ENCODE measurements at regions not wholly inside any gene's neighbourhood (a gene's known extent, or its start where the extent isn't known, plus 50 kb on each side); places are given as distances from the start of the nearest gene placed in this dataset.

- Histone ChIP-seq H3K36me3 (ENCODE audit: control insufficient read depth, insufficient read depth, low read length) (no peaks in the 10 kb centered on the region), H3K27me3 (ENCODE audit: control insufficient read depth, insufficient read depth, low read length) (no peaks in the 10 kb centered on the region), H3K4me3 (ENCODE audit: low read depth, low read length) (no peak overlapping the region)
- no peak for TF ChIP-seq CTCF (IDR thresholded peaks at IDR 0.05; ENCODE audit: insufficient read depth, low read length, severe bottlenecking)
- no peak for FAIRE-seq
- no peak for DNase-seq (ENCODE audit: low read depth)
These were observed 208.7 kb downstream of the SOX4 start for GRCh38 chr6:21802175-21802822.

GRCh38 chr6:21804941-21805610, 211.5 kb downstream of the SOX4 start:
- no peaks in the 10 kb centered on the region for H3K36me3 ChIP-seq (ENCODE audit: control insufficient read depth, insufficient read depth, low read length)
- H3K4me3 ChIP-seq (ENCODE audit: low read depth, low read length): no peak overlapping the region
- FAIRE-seq (no peak), DNase-seq (ENCODE audit: low read depth) (no peak)
- H3K27me3 ChIP-seq (ENCODE audit: control insufficient read depth, insufficient read depth, low read length): no peaks in the 10 kb centered on the region
- TF ChIP-seq CTCF (IDR thresholded peaks at IDR 0.05; ENCODE audit: insufficient read depth, low read length, severe bottlenecking): no peak

GRCh38 chr6:21807299-21808044, 213.9 kb downstream of the SOX4 start:
- H3K4me3 ChIP-seq (ENCODE audit: low read depth, low read length): no peak overlapping the region
- no peaks in the 10 kb centered on the region for H3K36me3 ChIP-seq (ENCODE audit: control insufficient read depth, insufficient read depth, low read length)
- no peak for TF ChIP-seq CTCF (IDR thresholded peaks at IDR 0.05; ENCODE audit: insufficient read depth, low read length, severe bottlenecking)
- no peak for FAIRE-seq
- DNase-seq (ENCODE audit: low read depth): no peak
- no peaks in the 10 kb centered on the region for H3K27me3 ChIP-seq (ENCODE audit: control insufficient read depth, insufficient read depth, low read length)

GRCh38 chr6:21808045-21808470, 214.5 kb downstream of the SOX4 start:
- DNase-seq (ENCODE audit: low read depth) (peak; percentile 43), FAIRE-seq (no peak)
- Histone ChIP-seq H3K27me3 (ENCODE audit: control insufficient read depth, insufficient read depth, low read length) (no peaks in the 10 kb centered on the region), H3K36me3 (ENCODE audit: control insufficient read depth, insufficient read depth, low read length) (no peaks in the 10 kb centered on the region), H3K4me3 (ENCODE audit: low read depth, low read length) (no peak overlapping the region)
- TF ChIP-seq CTCF (IDR thresholded peaks at IDR 0.05; ENCODE audit: insufficient read depth, low read length, severe bottlenecking): no peak

- Histone ChIP-seq H3K4me3 (ENCODE audit: low read depth, low read length) (no peak overlapping the region), H3K27me3 (ENCODE audit: control insufficient read depth, insufficient read depth, low read length) (no peaks in the 10 kb centered on the region), H3K36me3 (ENCODE audit: control insufficient read depth, insufficient read depth, low read length) (no peaks in the 10 kb centered on the region)
- DNase-seq (ENCODE audit: low read depth): peak; percentile 60
- no peak for TF ChIP-seq CTCF (IDR thresholded peaks at IDR 0.05; ENCODE audit: insufficient read depth, low read length, severe bottlenecking)
- no peak for FAIRE-seq
These were observed 215.1 kb downstream of the SOX4 start for GRCh38 chr6:21808551-21809242.

All from bronchial epithelial cell (primary cell).